ENCODE measurements at regions not wholly inside any gene's neighbourhood (a gene's known extent, or its start where the extent isn't known, plus 50 kb on each side); places are given as distances from the start of the nearest gene placed in this dataset.

DNA sequence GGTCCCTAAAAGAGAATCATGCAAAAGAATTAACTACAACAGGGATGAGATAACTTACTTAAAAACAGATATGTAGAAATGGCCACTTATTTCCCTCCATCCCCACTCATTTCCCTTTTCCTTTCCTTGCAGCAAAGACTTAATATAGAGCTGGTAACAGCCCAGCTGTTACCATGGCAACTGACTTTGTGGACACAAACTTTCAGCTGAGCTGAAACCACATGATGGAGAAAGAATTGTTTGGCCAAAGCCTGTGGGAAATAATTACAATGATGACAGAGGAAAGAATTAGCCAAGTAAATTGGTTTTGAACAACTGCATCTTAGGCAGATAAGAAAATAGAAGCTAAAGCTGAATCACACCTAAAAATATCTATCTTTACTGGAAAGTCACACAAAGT, 364.9 kb downstream of the GALC start:
- Histone ChIP-seq H3K4me2 (no peak overlapping the region), H2AFZ (ENCODE audit: low read depth) (no peak overlapping the region), H3K36me3 (ENCODE audit: insufficient read depth) (no peaks in the 10 kb centered on the region), H3K4me1 (ENCODE audit: low read depth, poor library complexity, severe bottlenecking) (no peaks in the 10 kb centered on the region), H3K79me2 (ENCODE audit: insufficient read depth, low read depth) (no peaks in the 10 kb centered on the region), H4K20me1 (ENCODE audit: insufficient read depth) (no peaks in the 10 kb centered on the region), H3K27me3 (ENCODE audit: insufficient read depth, low read depth) (no peaks in the 10 kb centered on the region), H3K27ac (no peak overlapping the region), H3K4me3 (IDR thresholded peaks at IDR 0.05; ENCODE audit: insufficient read depth, low read depth, low read length) (no peak overlapping the region), H3K9ac (no peak overlapping the region)
- TF ChIP-seq CTCF (conservative IDR thresholded peaks at IDR 0.05; ENCODE audit: low read depth, low read length) = no peak

- no peak overlapping the region for H3K4me2 ChIP-seq
- no peak overlapping the region for H2AFZ ChIP-seq (ENCODE audit: low read depth)
- no peaks in the 10 kb centered on the region for H3K79me2 ChIP-seq (ENCODE audit: insufficient read depth, low read depth)
- H3K4me3 ChIP-seq (IDR thresholded peaks at IDR 0.05; ENCODE audit: insufficient read depth, low read depth, low read length) = no peak overlapping the region
- no peak for TF ChIP-seq CTCF (conservative IDR thresholded peaks at IDR 0.05; ENCODE audit: low read depth, low read length)
- H3K9ac ChIP-seq = no peak overlapping the region
- H3K4me1 ChIP-seq (ENCODE audit: low read depth, poor library complexity, severe bottlenecking) = no peaks in the 10 kb centered on the region
- no peaks in the 10 kb centered on the region for H3K36me3 ChIP-seq (ENCODE audit: insufficient read depth)
- no peak overlapping the region for H3K27ac ChIP-seq
- H3K27me3 ChIP-seq (ENCODE audit: insufficient read depth, low read depth) = no peaks in the 10 kb centered on the region
- H4K20me1 ChIP-seq (ENCODE audit: insufficient read depth) = no peaks in the 10 kb centered on the region
These were observed 366.7 kb downstream of the GALC start for GRCh38 chr14:87626266-87626665.

GRCh38 chr14:87623616-87624015, 369.4 kb downstream of the GALC start:
- H3K79me2 ChIP-seq (ENCODE audit: insufficient read depth, low read depth) = no peaks in the 10 kb centered on the region
- H3K4me3 ChIP-seq (IDR thresholded peaks at IDR 0.05; ENCODE audit: insufficient read depth, low read depth, low read length) = no peak overlapping the region
- no peak for TF ChIP-seq CTCF (conservative IDR thresholded peaks at IDR 0.05; ENCODE audit: low read depth, low read length)
- H3K4me2 ChIP-seq = no peak overlapping the region
- H2AFZ ChIP-seq (ENCODE audit: low read depth) = no peak overlapping the region
- H4K20me1 ChIP-seq (ENCODE audit: insufficient read depth) = no peaks in the 10 kb centered on the region
- no peak overlapping the region for H3K9ac ChIP-seq
- no peak overlapping the region for H3K27ac ChIP-seq
- H3K4me1 ChIP-seq (ENCODE audit: low read depth, poor library complexity, severe bottlenecking) = no peaks in the 10 kb centered on the region
- H3K36me3 ChIP-seq (ENCODE audit: insufficient read depth) = no peaks in the 10 kb centered on the region
- H3K27me3 ChIP-seq (ENCODE audit: insufficient read depth, low read depth) = no peaks in the 10 kb centered on the region

- no peaks in the 10 kb centered on the region for H4K20me1 ChIP-seq (ENCODE audit: insufficient read depth)
- H3K36me3 ChIP-seq (ENCODE audit: insufficient read depth) = no peaks in the 10 kb centered on the region
- TF ChIP-seq CTCF (conservative IDR thresholded peaks at IDR 0.05; ENCODE audit: low read depth, low read length) = no peak
- no peak overlapping the region for H3K27ac ChIP-seq
- H3K4me2 ChIP-seq = no peak overlapping the region
- H3K4me1 ChIP-seq (ENCODE audit: low read depth, poor library complexity, severe bottlenecking) = no peaks in the 10 kb centered on the region
- no peak overlapping the region for H2AFZ ChIP-seq (ENCODE audit: low read depth)
- H3K27me3 ChIP-seq (ENCODE audit: insufficient read depth, low read depth) = no peaks in the 10 kb centered on the region
- no peak overlapping the region for H3K9ac ChIP-seq
- H3K79me2 ChIP-seq (ENCODE audit: insufficient read depth, low read depth) = no peaks in the 10 kb centered on the region
- no peak overlapping the region for H3K4me3 ChIP-seq (IDR thresholded peaks at IDR 0.05; ENCODE audit: insufficient read depth, low read depth, low read length)
These were observed 375.9 kb downstream of the GALC start for GRCh38 chr14:87617079-87617478.

All from KMS-11 (cell line).